HG03095 (cell line): ENCODE measurements at regions not wholly inside any gene's neighbourhood (a gene's known extent, or its start where the extent isn't known, plus 50 kb on each side); places are given as distances from the start of the nearest gene placed in this dataset.

Experiments
- ATAC-seq: cut with Tn5 transposase; IDR thresholded peaks from one replicate; pipeline ENCODE4 v1.9.1; 2021; ENCODE audit warnings: moderate library complexity; ENCODE audit not compliant: unreplicated experiment

DNA sequence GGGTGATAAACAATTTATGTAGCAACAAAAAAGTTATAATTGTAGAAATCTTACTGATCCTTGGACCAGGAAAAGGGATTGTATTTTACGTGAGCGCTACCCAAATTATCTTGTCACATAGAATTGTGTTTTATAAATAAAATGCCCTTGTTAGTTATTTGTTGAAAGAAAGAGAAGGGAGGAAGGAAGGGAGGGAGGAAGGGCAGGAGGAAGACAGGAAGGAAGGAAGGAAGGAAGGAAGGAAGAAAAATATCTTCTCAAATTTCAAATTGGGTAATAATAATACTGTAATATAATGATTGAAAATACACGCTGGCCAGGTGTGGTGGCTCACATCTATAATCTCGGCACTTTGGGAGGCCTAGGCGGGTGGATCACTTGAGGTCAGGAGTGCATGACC, 206.2 kb upstream of the TLL1 start:
- no peak for ATAC-seq

DNA sequence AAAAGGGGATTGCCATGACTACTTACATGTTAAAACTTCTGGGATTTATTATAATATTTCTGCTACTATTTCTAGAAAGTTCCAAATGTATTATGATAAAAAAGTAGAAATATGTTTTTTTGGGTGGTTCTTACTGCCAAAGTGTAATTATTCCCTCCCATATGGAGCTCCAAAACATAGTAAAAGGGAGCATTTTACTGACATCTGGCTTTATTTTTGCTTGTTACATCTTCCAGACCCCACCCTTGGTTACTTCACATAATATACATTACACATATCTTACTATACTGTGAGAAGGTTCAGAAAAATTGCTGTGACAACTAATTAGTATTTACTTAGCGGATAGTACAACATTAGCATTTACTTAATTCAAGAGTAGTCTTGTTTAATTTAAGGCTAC, 205.1 kb upstream of the TLL1 start:
- ATAC-seq: no peak

DNA sequence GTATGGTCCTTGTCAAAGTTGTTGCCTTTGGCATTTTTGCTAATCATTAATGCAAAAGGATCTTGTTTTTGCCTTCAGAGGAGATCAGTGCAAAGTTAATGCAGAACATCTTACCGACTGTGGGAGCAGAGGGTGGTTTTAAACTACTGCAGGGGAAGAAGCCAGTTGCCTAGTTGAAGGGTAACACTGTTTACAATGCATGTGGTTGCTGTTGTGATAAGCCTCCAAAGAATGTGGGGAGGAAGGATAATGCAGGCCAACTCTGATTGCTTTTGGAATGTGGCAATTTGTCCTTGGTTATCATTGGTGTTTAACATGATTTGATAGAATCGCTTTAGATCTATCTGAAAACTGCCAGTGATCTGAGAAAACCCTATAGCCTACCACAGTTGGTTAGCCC, 204.3 kb upstream of the TLL1 start:
- ATAC-seq: no peak

DNA sequence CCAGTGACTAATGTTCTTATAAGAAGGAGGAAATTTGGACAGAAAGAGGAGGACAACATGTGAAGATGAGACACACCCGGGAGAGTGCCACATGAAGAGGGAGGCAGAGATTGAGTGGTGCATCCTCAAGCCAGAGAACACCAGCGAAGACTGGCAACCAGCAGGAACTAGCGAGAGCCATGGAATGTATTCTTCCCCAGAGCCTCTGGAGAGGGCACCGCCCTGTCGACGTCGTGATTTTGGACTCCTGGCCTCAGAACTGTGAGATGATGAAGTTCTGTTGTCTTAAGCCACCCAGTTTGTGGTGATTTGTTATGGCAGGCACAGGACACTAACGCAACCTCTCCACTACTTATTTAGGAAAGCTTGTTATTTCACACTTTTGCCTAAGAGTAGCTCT, 196.0 kb upstream of the TLL1 start:
- ATAC-seq: no peak

DNA sequence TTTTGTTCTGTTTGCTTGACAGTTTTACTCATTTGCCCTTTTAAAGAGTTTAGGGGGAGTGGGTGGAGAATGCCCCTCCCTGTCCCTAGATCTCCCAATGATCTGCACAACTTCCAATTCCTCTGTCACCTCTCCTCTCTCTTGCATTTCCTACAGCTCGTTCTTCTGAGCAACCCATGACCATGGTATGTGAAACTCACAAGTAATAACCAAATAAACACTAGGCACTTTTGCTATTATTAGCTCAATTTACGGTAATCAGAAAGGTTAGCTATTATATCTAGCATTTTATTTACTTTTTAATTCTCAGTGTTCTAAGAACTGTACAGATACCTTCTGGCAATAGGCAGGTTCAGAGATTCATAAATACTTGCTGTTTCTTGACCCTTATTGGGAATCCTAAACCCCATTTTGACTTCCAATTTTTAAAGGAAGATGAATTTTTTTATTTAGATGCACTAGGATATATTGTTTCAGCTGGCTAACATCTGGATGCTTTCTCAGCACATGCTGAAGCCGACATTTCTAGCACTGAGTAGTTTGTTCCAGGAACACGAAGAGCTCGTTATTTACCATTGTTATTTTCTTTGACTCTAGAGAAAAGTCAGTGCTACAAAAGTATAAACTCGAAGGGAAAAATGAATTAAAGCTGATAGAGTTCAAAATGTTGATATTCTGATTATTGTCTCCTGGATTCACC, 194.7 kb upstream of the TLL1 start:
- ATAC-seq: no peak

DNA sequence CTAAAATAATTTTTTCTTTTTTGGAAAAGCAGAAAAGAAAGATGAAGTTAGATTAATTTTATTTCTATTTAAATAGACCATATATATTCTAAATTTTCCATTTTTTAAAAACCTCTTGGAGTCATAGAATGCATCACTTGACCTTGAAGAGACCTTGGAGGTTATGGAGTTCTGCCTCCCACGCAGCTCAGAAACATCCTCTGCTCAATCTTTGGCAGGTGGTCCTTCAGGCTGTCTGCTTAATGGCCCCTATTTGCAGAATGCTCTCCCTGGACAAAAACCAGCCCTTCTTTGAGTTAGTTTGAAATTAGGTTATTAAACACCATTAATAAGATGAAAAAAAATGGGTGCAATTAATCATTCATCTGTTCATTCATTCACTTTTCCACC, 194.1 kb upstream of the TLL1 start:
- no peak for ATAC-seq

DNA sequence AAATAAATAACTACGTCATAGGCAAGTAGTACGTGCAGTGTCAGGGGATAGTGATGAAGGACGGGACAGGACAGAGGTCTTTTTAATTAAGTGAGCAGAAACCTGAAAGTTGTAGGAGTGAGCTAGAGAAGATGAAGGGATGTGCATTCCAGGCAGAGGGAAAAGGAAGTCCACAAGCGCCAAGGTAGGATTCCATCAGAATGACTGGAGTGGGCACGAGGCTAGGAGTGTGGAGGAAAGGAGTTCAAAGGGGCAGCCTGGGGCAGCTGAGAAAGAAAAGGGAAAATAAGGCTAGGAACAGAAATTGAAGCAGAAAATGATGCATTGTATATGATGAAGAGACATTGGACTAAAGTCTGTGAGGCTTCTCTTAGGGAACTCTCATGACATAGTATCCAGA, 192.2 kb upstream of the TLL1 start:
- ATAC-seq: no peak

DNA sequence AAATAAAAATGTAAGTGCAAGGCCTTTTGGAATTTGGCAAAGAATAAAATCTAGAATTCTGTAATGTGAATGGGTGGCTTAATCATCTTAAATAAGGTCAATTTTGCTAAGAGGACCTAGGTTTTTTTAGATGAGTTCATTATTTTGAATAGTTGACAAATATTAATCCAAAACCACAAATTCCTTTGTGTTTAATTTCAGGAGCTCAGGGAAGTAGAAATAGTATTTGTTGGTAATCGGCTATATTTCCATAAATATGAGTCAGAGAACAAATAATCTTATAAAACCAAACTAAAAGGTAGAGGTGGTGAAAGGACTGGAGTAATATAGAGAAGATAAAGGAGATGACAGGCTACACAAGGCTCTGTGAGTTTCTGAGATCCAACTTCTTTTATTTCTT, 190.4 kb upstream of the TLL1 start:
- ATAC-seq: no peak

DNA sequence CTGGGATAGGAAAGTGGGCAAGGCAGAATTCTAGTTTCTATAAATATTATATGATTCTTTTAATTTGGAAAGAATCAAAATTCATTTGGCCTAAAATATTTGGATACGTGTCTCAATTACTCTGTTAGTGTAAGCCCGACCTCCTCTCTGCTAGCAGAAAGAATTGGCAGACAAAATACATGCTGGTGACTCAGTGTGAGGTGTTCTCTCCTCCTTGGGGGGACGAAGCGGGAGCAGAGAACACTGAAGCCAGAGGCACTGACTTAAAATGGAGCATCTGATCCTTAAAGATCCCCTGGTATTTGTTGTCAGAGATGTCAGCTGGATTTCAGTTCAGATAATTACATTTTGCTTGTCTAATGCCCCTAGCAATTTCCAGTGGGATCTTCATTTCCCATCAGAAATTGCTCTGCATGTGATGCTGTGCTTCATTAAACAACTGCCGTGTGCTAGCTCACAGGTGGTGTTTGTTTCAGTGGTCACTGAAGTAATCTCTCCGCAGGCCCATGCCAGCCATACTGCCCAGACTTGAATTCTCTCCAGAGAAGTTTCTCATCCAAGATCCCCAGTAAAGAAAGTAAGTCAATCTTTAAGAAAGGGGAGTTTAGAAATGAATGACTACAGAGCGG, 188.7 kb upstream of the TLL1 start:
- no peak for ATAC-seq

DNA sequence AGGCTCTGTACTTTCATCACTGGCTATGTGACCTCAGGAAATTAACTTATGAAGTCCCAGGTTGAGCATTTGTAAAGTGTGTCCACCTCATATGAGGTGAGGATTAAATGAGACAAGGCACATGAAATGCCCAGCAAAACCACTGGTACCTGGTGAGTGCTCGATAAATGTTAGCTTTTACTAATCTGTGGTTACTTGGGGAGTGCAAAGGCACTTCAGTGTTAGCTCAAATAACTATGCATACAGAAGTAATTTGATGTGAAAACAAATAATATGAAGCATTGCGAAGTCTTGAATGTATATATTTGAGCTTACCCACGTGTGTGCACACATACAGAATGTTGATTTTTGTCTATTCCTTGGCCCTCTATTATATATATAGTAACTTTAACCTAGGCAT, 186.3 kb upstream of the TLL1 start:
- ATAC-seq: no peak

DNA sequence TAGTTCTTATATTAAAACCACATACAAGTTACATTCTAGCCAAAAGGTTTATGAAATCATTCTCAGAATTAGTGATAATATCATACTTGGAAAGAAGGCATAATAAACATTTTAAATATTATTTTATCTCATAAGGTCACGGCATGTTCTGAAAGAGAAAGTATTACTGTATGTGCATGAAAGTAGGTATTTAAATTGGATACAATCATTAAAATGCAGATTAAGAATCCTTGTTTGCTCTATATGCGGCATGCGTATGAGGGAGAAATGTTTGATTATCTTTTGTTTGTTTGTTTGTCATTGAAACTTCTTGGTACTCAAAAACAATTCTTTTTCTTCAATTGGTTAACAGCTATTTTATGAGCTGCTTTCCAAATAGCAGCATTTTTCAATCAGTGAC, 183.9 kb upstream of the TLL1 start:
- ATAC-seq: no peak

DNA sequence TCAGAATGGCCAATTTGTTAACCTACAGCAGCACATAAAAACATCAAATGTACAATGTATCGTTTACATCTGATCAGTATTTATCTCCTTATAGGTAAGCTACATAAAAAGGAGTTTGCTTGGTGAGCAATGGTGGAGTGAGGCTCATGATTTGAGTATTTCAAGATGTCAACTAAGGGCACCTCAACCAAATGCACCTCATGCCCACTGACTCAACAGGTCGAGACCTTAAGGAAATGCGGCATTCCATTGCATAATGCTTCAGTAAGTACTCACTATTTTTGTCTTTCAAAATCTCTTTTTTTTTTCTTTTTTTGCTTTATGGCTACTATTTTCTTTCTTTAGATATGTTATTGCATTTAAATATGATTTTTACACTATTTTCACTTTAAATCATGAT, 181.0 kb upstream of the TLL1 start:
- no peak for ATAC-seq

DNA sequence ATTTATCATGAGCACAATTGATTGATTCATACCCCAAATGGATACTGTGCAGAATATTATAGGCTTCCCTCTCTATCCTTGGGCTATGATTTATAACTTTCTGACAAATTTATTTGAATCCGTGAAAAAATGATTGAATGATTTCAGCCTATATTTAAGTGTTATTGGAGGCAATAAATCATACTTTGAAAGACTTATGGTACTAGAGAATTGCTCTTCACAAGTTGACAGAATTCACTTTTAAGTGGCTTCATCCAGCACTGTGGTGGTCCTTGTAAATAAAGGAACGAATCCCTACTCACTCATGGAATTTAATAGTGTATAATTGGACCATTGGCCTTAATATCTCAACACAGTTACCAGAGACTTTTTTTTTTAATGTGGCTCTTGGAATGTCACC, 174.8 kb upstream of the TLL1 start:
- no peak for ATAC-seq

DNA sequence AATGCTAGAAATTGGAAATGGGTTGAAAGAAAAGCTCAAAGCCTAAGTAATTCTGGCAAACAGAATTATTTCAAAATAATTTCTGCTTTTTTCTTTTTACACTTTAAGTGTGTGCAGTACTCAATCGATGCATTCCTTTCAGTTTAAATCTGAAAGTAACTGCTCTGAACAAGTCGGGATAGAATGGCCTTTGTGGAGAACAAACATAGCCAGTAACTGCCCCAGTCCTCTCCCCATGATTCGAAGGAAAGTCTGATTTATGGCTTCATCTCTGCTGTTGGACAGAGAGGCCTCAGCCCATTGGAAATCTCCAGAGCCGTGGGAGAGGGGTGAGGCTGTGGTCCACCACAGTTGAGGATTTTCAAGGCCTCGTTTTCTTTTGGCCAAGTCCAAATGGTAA, 174.0 kb upstream of the TLL1 start:
- no peak for ATAC-seq

DNA sequence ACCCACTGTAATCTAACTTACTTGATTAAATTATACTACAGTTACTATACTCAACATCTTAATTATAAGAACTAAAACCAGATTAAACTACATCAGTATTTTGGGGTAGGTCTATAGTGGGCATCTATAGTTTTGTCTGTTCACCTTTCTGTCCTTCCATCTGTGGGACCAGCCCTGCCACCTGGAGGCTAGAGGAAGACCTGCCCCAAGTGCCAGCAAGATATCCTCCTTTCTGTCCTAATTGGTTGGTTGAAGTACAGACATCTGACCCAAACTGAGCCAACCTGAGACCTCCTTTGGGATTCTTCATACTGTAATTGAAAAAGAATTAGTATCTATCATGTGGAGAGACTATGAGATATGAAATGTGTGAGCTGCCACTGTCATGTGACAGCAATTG, 172.2 kb upstream of the TLL1 start:
- no peak for ATAC-seq

DNA sequence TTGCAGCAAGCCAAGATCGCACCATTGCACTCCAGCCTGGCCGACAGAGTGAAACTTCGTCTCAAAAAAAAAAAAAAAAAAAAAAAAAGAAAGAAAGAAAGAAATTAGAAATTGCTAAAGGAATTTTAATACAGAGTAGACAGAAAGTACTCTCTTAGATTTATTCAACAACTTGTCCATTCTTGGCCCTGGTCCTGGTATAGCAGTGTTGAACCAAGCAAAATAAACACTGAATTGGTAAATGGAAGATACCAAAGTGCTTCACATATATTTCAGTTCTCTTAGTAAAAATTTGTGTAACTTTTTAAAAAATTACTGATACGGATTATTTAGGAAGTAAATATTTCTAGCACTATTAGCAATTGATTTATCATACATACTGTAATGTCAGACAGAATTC, 165.9 kb upstream of the TLL1 start:
- no peak for ATAC-seq

DNA sequence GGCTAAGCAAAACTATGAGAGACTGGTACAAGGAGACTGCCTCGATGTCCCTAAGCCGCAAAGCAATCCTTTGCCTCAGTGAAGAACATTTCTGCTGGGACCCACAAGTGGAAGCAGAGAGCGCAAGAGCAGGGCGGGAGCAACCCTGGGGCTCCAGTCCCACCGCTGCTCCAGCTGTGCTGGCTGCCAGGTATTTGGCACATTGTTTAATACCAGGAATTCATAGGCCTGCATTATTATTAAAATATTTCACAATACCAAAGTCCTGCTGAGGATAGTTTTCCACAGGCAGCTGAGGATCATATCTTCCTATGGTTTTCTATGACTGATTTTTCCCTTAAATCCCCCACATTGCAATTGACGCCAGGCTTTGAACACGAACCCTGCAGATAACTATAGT, 163.5 kb upstream of the TLL1 start:
- no peak for ATAC-seq

DNA sequence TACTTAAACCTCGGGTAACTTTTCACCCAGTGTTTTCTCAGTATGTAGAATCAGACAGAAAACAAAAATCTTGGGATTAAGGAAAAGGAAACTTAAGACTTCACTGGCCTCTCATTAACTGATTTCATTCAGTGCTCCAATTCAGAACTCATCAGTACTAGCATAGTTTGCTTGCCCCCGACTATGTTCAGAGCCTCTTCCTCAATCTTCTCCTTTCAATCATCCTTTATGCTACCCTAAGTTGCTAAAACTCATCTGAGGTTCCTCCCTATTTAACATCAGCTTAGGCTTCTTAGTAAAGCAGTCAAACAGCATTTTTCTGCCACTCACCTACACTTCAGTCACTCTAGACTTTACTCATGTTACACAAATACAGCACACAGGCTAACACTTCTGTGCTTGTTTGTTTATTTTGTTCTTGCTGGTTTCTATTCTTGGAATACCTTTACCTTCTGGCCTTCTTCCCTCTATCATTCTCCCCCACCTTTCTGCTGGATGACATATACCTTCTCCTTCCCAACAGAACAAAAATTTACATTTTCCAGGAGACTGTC, 163.0 kb upstream of the TLL1 start:
- no peak for ATAC-seq

DNA sequence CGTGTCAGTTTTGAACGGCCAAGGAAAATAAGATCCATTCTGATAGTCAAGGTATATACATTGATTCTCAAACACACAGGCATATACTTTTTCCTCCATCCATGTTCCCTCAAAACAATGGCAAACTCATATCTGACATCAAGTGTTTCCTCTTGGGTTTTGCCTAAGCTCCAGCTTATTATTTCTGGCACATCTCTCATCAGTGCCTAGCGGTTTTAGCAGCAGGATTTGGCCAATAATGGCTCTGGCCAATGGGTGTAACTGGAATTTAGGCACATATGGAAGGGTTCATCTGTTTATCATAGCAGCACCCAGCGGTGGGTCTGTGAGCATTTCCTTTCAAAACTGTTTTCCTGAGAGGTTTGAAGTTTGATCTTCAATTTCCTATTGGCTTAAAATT, 161.6 kb upstream of the TLL1 start:
- no peak for ATAC-seq

DNA sequence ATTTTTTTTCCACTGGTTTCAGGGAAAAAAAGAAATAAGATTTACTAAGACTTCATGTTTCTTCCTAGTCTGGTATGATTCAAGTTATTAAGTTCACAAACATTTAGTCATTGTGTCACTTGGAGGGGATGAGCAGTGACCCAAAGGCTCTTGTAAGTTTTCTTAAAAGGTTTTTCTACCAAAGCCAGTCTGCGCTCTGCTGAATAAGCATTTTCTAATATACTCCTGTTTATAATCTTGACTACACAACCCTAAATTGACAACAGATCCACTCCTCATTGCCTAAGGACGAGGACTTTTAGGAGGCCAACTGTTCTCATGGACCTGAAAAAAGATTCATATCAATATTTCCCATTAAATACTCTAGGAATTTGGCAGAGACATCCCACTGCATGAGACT, 161.1 kb upstream of the TLL1 start:
- no peak for ATAC-seq

DNA sequence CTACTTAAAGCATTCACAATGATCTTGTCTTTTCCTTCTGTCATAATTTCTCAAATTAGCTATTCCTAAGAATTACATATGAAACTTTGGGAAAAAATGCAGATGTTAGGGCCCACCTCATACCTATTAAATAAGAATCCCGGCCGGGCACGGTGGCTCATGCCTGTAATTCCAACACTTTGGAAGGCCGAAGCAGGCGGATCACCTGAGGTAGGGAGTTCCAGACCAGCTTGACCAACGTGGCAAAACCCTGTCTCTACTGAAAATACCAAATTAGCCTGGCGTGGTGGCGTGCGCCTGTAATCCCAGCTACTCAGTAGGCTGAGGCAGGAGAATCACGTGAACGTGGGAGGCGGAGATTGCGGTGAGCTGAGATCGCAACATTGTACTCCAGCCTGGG, 158.4 kb upstream of the TLL1 start:
- ATAC-seq: no peak

DNA sequence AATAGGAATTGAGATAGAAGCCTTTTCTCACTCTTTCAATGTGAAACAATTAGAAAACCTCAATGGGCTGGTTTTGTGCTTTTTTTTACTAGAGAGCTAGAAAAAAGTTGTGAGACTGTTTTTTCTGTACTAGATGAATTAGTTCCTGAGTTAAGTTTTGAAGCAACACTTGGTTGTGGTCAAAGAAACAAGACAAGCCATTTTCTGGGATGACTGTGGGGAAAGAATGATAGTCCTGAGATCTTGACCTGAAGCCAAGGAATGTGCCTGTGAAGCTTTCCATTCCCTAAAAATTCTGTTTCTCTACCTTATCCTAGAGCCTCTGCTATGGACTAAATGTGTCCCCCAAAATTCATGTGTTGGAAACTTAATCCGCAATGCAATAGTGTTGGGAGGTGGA, 157.8 kb upstream of the TLL1 start:
- no peak for ATAC-seq

DNA sequence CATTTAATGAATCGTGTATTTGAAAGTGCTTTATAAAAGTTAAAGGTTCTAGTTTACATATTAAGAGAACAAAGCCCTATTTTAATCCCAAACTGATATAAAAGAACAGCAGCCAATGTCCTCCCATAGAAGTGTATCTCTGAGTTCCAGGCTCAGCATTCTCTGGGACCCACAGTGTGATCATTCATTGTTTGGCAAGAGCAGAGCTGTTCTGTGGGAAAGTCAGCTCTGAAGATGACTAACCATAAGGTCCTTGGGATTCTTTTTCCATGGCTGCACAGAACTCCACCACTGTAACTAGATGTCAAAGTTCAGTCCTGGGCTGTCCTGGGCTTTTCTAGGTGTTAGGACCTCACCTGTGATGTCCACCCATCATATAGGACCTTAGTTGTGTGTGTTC, 157.0 kb upstream of the TLL1 start:
- no peak for ATAC-seq
